ENCODE measurements at regions not wholly inside any gene's neighbourhood (a gene's known extent, or its start where the extent isn't known, plus 50 kb on each side); places are given as distances from the start of the nearest gene placed in this dataset.
"Not testable (repeated sequence)": the region's sequence is repeated elsewhere in the genome, so short reads cannot be mapped to it uniquely, and the experiment has no call there.

DNA sequence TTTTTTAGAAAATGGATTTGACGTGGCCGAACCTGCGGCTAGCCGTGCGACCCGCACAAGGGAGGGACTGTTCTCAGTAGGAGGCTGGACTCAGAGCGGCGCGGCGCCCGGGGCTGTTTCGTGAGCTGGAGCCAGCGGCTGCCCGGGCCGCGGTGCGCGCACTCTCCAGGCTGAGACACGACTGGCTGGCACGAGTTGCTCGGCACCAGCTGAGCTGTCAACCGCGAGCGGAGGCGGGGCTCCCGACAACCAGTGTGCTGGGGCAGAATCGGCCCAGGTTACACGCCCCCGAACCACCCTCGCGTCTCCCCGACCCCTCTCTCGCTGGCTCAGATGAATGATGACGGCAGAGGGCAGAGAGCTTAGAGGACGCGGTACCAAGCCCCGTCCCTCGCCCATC lies 182.3 kb upstream of the NBPF9 start:
- not testable (repeated sequence) for H3K9me3 ChIP-seq (ENCODE audit: control insufficient read depth in 2 of 2, insufficient read depth in 1 of 2, low read length in 1 of 2); H3K27ac ChIP-seq (ENCODE audit: low read depth in 1 of 2, low read length in 1 of 2); H3K27me3 ChIP-seq (ENCODE audit: control insufficient read depth in 2 of 2, insufficient read depth in 1 of 2, low read length in 1 of 2); DNase-seq (ENCODE audit: low read depth in 6 of 9, low spot score in 9 of 9); H3K36me3 ChIP-seq (ENCODE audit: control insufficient read depth in 2 of 2, insufficient read depth in 2 of 2, low read length in 1 of 2); H3K4me3 ChIP-seq (ENCODE audit: low read length in 2 of 2); H3K4me1 ChIP-seq (ENCODE audit: control insufficient read depth in 2 of 2, insufficient read depth in 2 of 2, low read length in 2 of 2)
- WGBS = under 1% methylated on average over 13 of the region's 38 CpGs

DNA sequence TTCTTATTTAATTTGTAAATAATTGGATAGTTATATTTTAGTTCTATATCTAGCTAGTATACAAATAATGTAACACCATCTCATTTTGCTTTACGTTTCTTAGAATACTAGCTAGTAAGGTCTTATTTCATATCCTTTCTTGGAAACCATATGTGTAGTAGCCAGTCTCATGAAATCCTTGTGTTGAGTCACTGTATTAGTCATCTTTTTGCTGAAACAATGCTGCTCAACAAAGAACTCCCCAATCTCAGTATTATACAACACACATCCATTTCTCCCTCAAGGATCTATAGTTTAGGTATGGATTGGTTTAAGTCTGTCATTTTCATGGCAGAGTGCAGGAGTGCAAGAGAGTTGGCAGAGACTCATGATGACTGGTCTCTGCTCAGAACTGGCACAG lies 185.2 kb upstream of the NBPF9 start:
- not testable (repeated sequence) for H3K27me3 ChIP-seq (ENCODE audit: control insufficient read depth in 2 of 2, insufficient read depth in 1 of 2, low read length in 1 of 2); H3K4me1 ChIP-seq (ENCODE audit: control insufficient read depth in 2 of 2, insufficient read depth in 2 of 2, low read length in 2 of 2); H3K36me3 ChIP-seq (ENCODE audit: control insufficient read depth in 2 of 2, insufficient read depth in 2 of 2, low read length in 1 of 2); H3K4me3 ChIP-seq (ENCODE audit: low read length in 2 of 2); DNase-seq (ENCODE audit: low read depth in 6 of 9, low spot score in 9 of 9); H3K27ac ChIP-seq (ENCODE audit: low read depth in 1 of 2, low read length in 1 of 2); H3K9me3 ChIP-seq (ENCODE audit: control insufficient read depth in 2 of 2, insufficient read depth in 1 of 2, low read length in 1 of 2)
- WGBS = 93% methylated on average over 1 of the region's 1 CpG

- not testable (repeated sequence) for H3K9me3 ChIP-seq (ENCODE audit: control insufficient read depth in 2 of 2, insufficient read depth in 1 of 2, low read length in 1 of 2); H3K36me3 ChIP-seq (ENCODE audit: control insufficient read depth in 2 of 2, insufficient read depth in 2 of 2, low read length in 1 of 2); H3K27me3 ChIP-seq (ENCODE audit: control insufficient read depth in 2 of 2, insufficient read depth in 1 of 2, low read length in 1 of 2); H3K4me1 ChIP-seq (ENCODE audit: control insufficient read depth in 2 of 2, insufficient read depth in 2 of 2, low read length in 2 of 2); DNase-seq (ENCODE audit: low read depth in 6 of 9, low spot score in 9 of 9); H3K4me3 ChIP-seq (ENCODE audit: low read length in 2 of 2); H3K27ac ChIP-seq (ENCODE audit: low read depth in 1 of 2, low read length in 1 of 2)
- no CpG with 5 or more reads among the region's 3 CpGs for WGBS
Observed at GRCh38 chr1:149300478-149301218, 174.2 kb upstream of the NBPF19 start.

DNA sequence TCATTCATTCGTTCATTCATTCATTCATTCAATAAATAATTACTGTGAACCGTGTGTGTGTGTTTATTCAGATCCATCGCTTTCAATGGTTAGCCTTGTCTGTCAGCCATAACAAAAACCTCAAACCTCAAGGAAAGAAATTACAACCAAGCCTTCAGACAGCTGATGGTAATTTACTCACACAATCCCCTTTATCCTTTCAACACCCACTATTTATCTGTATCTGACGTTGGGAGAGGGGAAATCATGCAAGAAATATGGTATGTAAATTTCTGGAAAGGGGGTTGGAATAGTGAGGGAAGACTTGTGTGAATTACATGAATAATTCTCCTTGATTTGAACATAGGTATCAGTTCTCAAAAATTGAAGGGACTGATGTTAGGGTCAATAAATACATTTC lies 173.6 kb upstream of the NBPF19 start:
- WGBS = 69% methylated on average over 3 of the region's 4 CpGs
- H3K36me3 ChIP-seq (ENCODE audit: control insufficient read depth in 2 of 2, insufficient read depth in 2 of 2, low read length in 1 of 2); H3K9me3 ChIP-seq (ENCODE audit: control insufficient read depth in 2 of 2, insufficient read depth in 1 of 2, low read length in 1 of 2); H3K4me1 ChIP-seq (ENCODE audit: control insufficient read depth in 2 of 2, insufficient read depth in 2 of 2, low read length in 2 of 2); DNase-seq (ENCODE audit: low read depth in 6 of 9, low spot score in 9 of 9); H3K4me3 ChIP-seq (ENCODE audit: low read length in 2 of 2); H3K27ac ChIP-seq (ENCODE audit: low read depth in 1 of 2, low read length in 1 of 2); H3K27me3 ChIP-seq (ENCODE audit: control insufficient read depth in 2 of 2, insufficient read depth in 1 of 2, low read length in 1 of 2): not testable (repeated sequence)

DNA sequence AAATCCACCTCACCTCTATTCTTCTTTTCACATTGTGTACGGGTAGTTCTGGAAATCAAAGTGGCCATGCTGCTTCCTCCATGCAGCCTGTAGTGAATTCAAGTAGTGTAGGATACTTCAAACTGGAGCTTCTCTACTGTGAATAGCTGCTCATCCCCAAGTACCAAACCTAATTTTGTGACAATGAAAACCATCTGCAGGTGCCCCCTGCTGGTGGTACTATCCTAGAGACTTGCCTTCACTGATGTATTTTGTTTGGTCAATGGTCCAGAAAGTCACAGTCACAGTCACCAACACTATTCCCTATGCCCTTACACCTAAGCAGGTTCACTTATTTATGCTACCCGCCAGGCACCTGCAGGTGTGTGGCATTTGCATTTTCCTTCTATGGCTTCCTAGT lies 170.0 kb upstream of the NBPF19 start:
- H3K4me1 ChIP-seq (ENCODE audit: control insufficient read depth in 2 of 2, insufficient read depth in 2 of 2, low read length in 2 of 2); H3K4me3 ChIP-seq (ENCODE audit: low read length in 2 of 2); H3K9me3 ChIP-seq (ENCODE audit: control insufficient read depth in 2 of 2, insufficient read depth in 1 of 2, low read length in 1 of 2); H3K27ac ChIP-seq (ENCODE audit: low read depth in 1 of 2, low read length in 1 of 2); DNase-seq (ENCODE audit: low read depth in 6 of 9, low spot score in 9 of 9); H3K36me3 ChIP-seq (ENCODE audit: control insufficient read depth in 2 of 2, insufficient read depth in 2 of 2, low read length in 1 of 2); H3K27me3 ChIP-seq (ENCODE audit: control insufficient read depth in 2 of 2, insufficient read depth in 1 of 2, low read length in 1 of 2): not testable (repeated sequence)
- no CpG with 5 or more reads among the region's 2 CpGs for whole genome bisulfite sequencing

- H3K36me3 ChIP-seq (ENCODE audit: control insufficient read depth in 2 of 2, insufficient read depth in 2 of 2, low read length in 1 of 2); DNase-seq (ENCODE audit: low read depth in 6 of 9, low spot score in 9 of 9); H3K27ac ChIP-seq (ENCODE audit: low read depth in 1 of 2, low read length in 1 of 2); H3K4me1 ChIP-seq (ENCODE audit: control insufficient read depth in 2 of 2, insufficient read depth in 2 of 2, low read length in 2 of 2); H3K9me3 ChIP-seq (ENCODE audit: control insufficient read depth in 2 of 2, insufficient read depth in 1 of 2, low read length in 1 of 2); H3K27me3 ChIP-seq (ENCODE audit: control insufficient read depth in 2 of 2, insufficient read depth in 1 of 2, low read length in 1 of 2); H3K4me3 ChIP-seq (ENCODE audit: low read length in 2 of 2): not testable (repeated sequence)
- WGBS = 99% methylated on average over 3 of the region's 8 CpGs
Observed at GRCh38 chr1:149307640-149308039, 167.2 kb upstream of the NBPF19 start.

DNA sequence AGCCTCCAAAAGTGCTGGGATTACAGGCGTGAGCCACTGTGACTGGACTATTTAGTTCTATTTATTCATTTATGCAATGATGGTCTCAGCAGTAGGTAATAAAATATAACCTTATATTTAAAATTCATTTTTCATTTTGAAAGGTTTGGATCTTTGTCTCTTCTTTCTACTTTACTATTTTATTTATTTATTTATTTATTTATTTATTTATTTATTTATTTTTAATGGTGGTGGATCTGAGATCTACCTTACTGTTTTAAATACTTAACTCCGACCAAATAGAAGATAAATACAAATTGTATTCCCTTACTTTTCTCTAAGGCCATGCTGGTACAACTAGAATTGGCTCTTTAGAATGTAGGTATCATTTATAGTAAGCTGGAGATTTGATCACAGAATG lies 159.9 kb upstream of the NBPF19 start:
- H3K27ac ChIP-seq (ENCODE audit: low read depth in 1 of 2, low read length in 1 of 2); DNase-seq (ENCODE audit: low read depth in 6 of 9, low spot score in 9 of 9); H3K36me3 ChIP-seq (ENCODE audit: control insufficient read depth in 2 of 2, insufficient read depth in 2 of 2, low read length in 1 of 2); H3K9me3 ChIP-seq (ENCODE audit: control insufficient read depth in 2 of 2, insufficient read depth in 1 of 2, low read length in 1 of 2); H3K27me3 ChIP-seq (ENCODE audit: control insufficient read depth in 2 of 2, insufficient read depth in 1 of 2, low read length in 1 of 2); H3K4me3 ChIP-seq (ENCODE audit: low read length in 2 of 2); H3K4me1 ChIP-seq (ENCODE audit: control insufficient read depth in 2 of 2, insufficient read depth in 2 of 2, low read length in 2 of 2): not testable (repeated sequence)
- 81% methylated on average over 2 of the region's 2 CpGs for WGBS

GRCh38 chr1:149320971-149321731 lies 153.7 kb upstream of the NBPF19 start:
- H3K27ac ChIP-seq (ENCODE audit: low read depth in 1 of 2, low read length in 1 of 2); H3K36me3 ChIP-seq (ENCODE audit: control insufficient read depth in 2 of 2, insufficient read depth in 2 of 2, low read length in 1 of 2); H3K4me3 ChIP-seq (ENCODE audit: low read length in 2 of 2); H3K27me3 ChIP-seq (ENCODE audit: control insufficient read depth in 2 of 2, insufficient read depth in 1 of 2, low read length in 1 of 2); H3K4me1 ChIP-seq (ENCODE audit: control insufficient read depth in 2 of 2, insufficient read depth in 2 of 2, low read length in 2 of 2); H3K9me3 ChIP-seq (ENCODE audit: control insufficient read depth in 2 of 2, insufficient read depth in 1 of 2, low read length in 1 of 2); DNase-seq (ENCODE audit: low read depth in 6 of 9, low spot score in 9 of 9): not testable (repeated sequence)
- WGBS = no CpG with 5 or more reads among the region's 48 CpGs

GRCh38 chr1:149321732-149322016 lies 153.2 kb upstream of the NBPF19 start:
- not testable (repeated sequence) for H3K4me1 ChIP-seq (ENCODE audit: control insufficient read depth in 2 of 2, insufficient read depth in 2 of 2, low read length in 2 of 2); H3K27ac ChIP-seq (ENCODE audit: low read depth in 1 of 2, low read length in 1 of 2); H3K27me3 ChIP-seq (ENCODE audit: control insufficient read depth in 2 of 2, insufficient read depth in 1 of 2, low read length in 1 of 2); H3K4me3 ChIP-seq (ENCODE audit: low read length in 2 of 2); DNase-seq (ENCODE audit: low read depth in 6 of 9, low spot score in 9 of 9); H3K36me3 ChIP-seq (ENCODE audit: control insufficient read depth in 2 of 2, insufficient read depth in 2 of 2, low read length in 1 of 2); H3K9me3 ChIP-seq (ENCODE audit: control insufficient read depth in 2 of 2, insufficient read depth in 1 of 2, low read length in 1 of 2)
- WGBS = no CpG with 5 or more reads among the region's 12 CpGs

- DNase-seq (ENCODE audit: low read depth in 6 of 9, low spot score in 9 of 9); H3K4me1 ChIP-seq (ENCODE audit: control insufficient read depth in 2 of 2, insufficient read depth in 2 of 2, low read length in 2 of 2); H3K27ac ChIP-seq (ENCODE audit: low read depth in 1 of 2, low read length in 1 of 2); H3K9me3 ChIP-seq (ENCODE audit: control insufficient read depth in 2 of 2, insufficient read depth in 1 of 2, low read length in 1 of 2); H3K36me3 ChIP-seq (ENCODE audit: control insufficient read depth in 2 of 2, insufficient read depth in 2 of 2, low read length in 1 of 2); H3K4me3 ChIP-seq (ENCODE audit: low read length in 2 of 2); H3K27me3 ChIP-seq (ENCODE audit: control insufficient read depth in 2 of 2, insufficient read depth in 1 of 2, low read length in 1 of 2): not testable (repeated sequence)
Observed at GRCh38 chr1:149330081-149330335, 144.8 kb upstream of the NBPF19 start.

Data from thymus (tissue), 11 donors.